ENCODE measurements at regions not wholly inside any gene's neighbourhood (a gene's known extent, or its start where the extent isn't known, plus 50 kb on each side); places are given as distances from the start of the nearest gene placed in this dataset.

GRCh38 chr5:135641734-135642487 lies 63.1 kb upstream of the CXCL14 start:
- H3K36me3 ChIP-seq (ENCODE audit: control insufficient read depth in 2 of 3, insufficient read depth in 3 of 3, low read length in 3 of 3) = no peaks in the 10 kb centered on the region
- no peaks in the 10 kb centered on the region for H3K27me3 ChIP-seq (ENCODE audit: control insufficient read depth, insufficient read depth, low read length)
- FAIRE-seq (no peak), DNase-seq (no peak)
- intact Hi-C loops (cut with DNase I) = no loop called here
- no peaks in the 10 kb centered on the region for H3K4me1 ChIP-seq (ENCODE audit: control insufficient read depth in 2 of 3, insufficient read depth in 2 of 3, low read depth in 1 of 3, low read length in 3 of 3)
- no peaks in the 10 kb centered on the region for H3K9me3 ChIP-seq (ENCODE audit: control insufficient read depth in 2 of 3, insufficient read depth in 1 of 3, low read length in 3 of 3)
- no peak overlapping the region for H3K4me3 ChIP-seq (ENCODE audit: low read length in 3 of 3)
- TF ChIP-seq CTCF (IDR thresholded peaks at IDR 0.05; ENCODE audit: borderline replicate concordance, extremely low read depth, insufficient read depth) = no peak
- H3K27ac ChIP-seq (ENCODE audit: low read depth in 2 of 2, low read length in 2 of 2) = no peak overlapping the region
- no peak overlapping the region for H3K9ac ChIP-seq (ENCODE audit: low read length in 3 of 3)

GRCh38 chr5:135641319-135641718 lies 62.5 kb upstream of the CXCL14 start:
- FAIRE-seq (no peak), DNase-seq (no peak)
- no peaks in the 10 kb centered on the region for H3K27me3 ChIP-seq (ENCODE audit: control insufficient read depth, insufficient read depth, low read length)
- TF ChIP-seq CTCF (IDR thresholded peaks at IDR 0.05; ENCODE audit: borderline replicate concordance, extremely low read depth, insufficient read depth) = no peak
- H3K27ac ChIP-seq (ENCODE audit: low read depth in 2 of 2, low read length in 2 of 2) = no peak overlapping the region
- no peak overlapping the region for H3K4me3 ChIP-seq (ENCODE audit: low read length in 3 of 3)
- intact Hi-C loops (cut with DNase I) = no loop called here
- H3K9me3 ChIP-seq (ENCODE audit: control insufficient read depth in 2 of 3, insufficient read depth in 1 of 3, low read length in 3 of 3) = no peaks in the 10 kb centered on the region
- H3K9ac ChIP-seq (ENCODE audit: low read length in 3 of 3) = no peak overlapping the region
- no peaks in the 10 kb centered on the region for H3K4me1 ChIP-seq (ENCODE audit: control insufficient read depth in 2 of 3, insufficient read depth in 2 of 3, low read depth in 1 of 3, low read length in 3 of 3)
- no peaks in the 10 kb centered on the region for H3K36me3 ChIP-seq (ENCODE audit: control insufficient read depth in 2 of 3, insufficient read depth in 3 of 3, low read length in 3 of 3)

GRCh38 chr5:135635451-135635850 lies 56.7 kb upstream of the CXCL14 start:
- no peaks in the 10 kb centered on the region for H3K27me3 ChIP-seq (ENCODE audit: control insufficient read depth, insufficient read depth, low read length)
- no peaks in the 10 kb centered on the region for H3K9me3 ChIP-seq (ENCODE audit: control insufficient read depth in 2 of 3, insufficient read depth in 1 of 3, low read length in 3 of 3)
- no peak for FAIRE-seq
- peak overlapping the region in 2 of 3 donors; percentile 42 to 62 for H3K4me3 ChIP-seq (ENCODE audit: low read length in 3 of 3)
- peak in 2 of 5 donors; percentile 64 to 68 for DNase-seq
- no peak for TF ChIP-seq CTCF (IDR thresholded peaks at IDR 0.05; ENCODE audit: borderline replicate concordance, extremely low read depth, insufficient read depth)
- no peak overlapping the region for H3K9ac ChIP-seq (ENCODE audit: low read length in 3 of 3)
- H3K36me3 ChIP-seq (ENCODE audit: control insufficient read depth in 2 of 3, insufficient read depth in 3 of 3, low read length in 3 of 3) = no peaks in the 10 kb centered on the region
- peak overlapping the region in 1 of 2 donors; percentile 51 for H3K27ac ChIP-seq (ENCODE audit: low read depth in 2 of 2, low read length in 2 of 2)
- H3K4me1 ChIP-seq (ENCODE audit: control insufficient read depth in 2 of 3, insufficient read depth in 2 of 3, low read depth in 1 of 3, low read length in 3 of 3) = peaks cover 0 to 13% (median 12%) of the 10 kb centered on the region in 3 donors
- intact Hi-C loops (cut with DNase I) = no loop called here

Data from kidney (tissue), 13 donors.